ENCODE measurements at regions not wholly inside any gene's neighbourhood (a gene's known extent, or its start where the extent isn't known, plus 50 kb on each side); places are given as distances from the start of the nearest gene placed in this dataset.

DNA sequence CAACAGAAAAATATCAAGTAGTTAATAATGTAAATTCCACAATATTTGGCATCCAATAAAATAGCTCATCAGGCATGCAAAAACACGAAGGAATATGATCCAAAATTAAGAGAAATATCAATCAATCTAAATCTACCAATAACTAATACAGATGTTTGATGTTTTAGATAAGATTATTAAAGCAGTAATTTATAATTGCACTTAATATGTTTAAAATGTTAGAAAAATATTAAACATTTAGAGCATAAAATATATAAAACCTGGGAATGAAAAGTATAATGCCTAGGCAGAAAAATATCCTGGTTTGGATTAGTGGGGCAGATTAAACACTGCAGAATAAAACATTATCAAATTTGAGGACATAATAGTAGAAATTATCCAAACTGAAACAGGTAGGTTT, 879.9 kb downstream of the FAM181B start:
- no peak overlapping the region for H3K9ac ChIP-seq (ENCODE audit: low read length)
- H3K79me1 ChIP-seq (ENCODE audit: low read length), result no peaks in the 10 kb centered on the region
- no peak overlapping the region for H2BK5ac ChIP-seq (ENCODE audit: low read depth, low read length, poor library complexity)
- no peak overlapping the region for H3K4ac ChIP-seq (ENCODE audit: low read depth, low read length)
- WGBS (ENCODE audit: extremely low coverage, insufficient coverage, insufficient read length), result no CpG with 5 or more reads among the region's 1 CpG
- no peak overlapping the region for H4K91ac ChIP-seq (ENCODE audit: low read depth, low read length)
- no peaks in the 10 kb centered on the region for H3K4me1 ChIP-seq (ENCODE audit: control insufficient read depth in 1 of 2, insufficient read depth in 2 of 2, low read length in 2 of 2)
- no peak overlapping the region for H3K27ac ChIP-seq (ENCODE audit: low read depth, low read length)
- no peak overlapping the region for H2BK120ac ChIP-seq (ENCODE audit: insufficient read depth, low read length, poor library complexity)
- no peak overlapping the region for H4K12ac ChIP-seq (ENCODE audit: low read depth, low read length)
- H3K36me3 ChIP-seq (ENCODE audit: control insufficient read depth in 1 of 2, insufficient read depth in 2 of 2, low read length in 2 of 2), result no peaks in the 10 kb centered on the region
- H3K18ac ChIP-seq (ENCODE audit: low read length), result no peak overlapping the region
- no peak overlapping the region for H4K8ac ChIP-seq (ENCODE audit: low read depth, low read length)
- DNase-seq, result no peak
- no peak overlapping the region for H2BK12ac ChIP-seq (ENCODE audit: low read length)
- H3K23ac ChIP-seq (ENCODE audit: low read length), result no peak overlapping the region
- no peak overlapping the region for H3K4me2 ChIP-seq (ENCODE audit: low read length)
- no peak overlapping the region for H3K4me3 ChIP-seq (ENCODE audit: low read depth, low read length)
- no peak overlapping the region for H3K14ac ChIP-seq (ENCODE audit: low read length)
- no peak overlapping the region for H2AFZ ChIP-seq (ENCODE audit: insufficient read depth, low read length, poor library complexity)
- no peaks in the 10 kb centered on the region for H3K79me2 ChIP-seq (ENCODE audit: control insufficient read depth, insufficient read depth, low read length, poor library complexity)
- H3K9me3 ChIP-seq (ENCODE audit: insufficient read depth, low read depth, low read length), result no peaks in the 10 kb centered on the region
- no peak overlapping the region for H2AK5ac ChIP-seq (ENCODE audit: low read length)
- no peaks in the 10 kb centered on the region for H3K27me3 ChIP-seq (ENCODE audit: insufficient read depth, low read length)

DNA sequence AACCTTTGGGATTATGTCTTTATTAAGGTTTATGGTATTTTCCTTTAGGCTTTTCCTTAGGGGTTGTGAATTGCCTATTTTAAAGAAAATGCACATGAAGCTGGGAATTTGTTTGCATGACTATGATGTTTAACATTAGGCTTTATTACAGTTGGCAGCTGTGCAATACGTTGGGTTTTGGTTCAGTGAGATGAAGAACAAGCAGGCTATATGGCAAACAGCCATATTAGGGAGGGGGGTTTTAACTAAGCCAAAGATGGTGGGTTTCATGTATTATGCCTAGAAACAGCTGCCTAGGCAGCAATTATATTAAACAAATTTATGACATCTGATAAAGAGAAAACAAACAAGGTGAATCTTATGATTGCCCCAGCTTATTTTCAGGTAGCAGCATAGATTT, 880.8 kb downstream of the FAM181B start:
- no peak for DNase-seq
- Histone ChIP-seq H3K79me1 (ENCODE audit: low read length) (no peaks in the 10 kb centered on the region), H3K23ac (ENCODE audit: low read length) (no peak overlapping the region), H3K27ac (ENCODE audit: low read depth, low read length) (no peak overlapping the region), H4K91ac (ENCODE audit: low read depth, low read length) (no peak overlapping the region), H3K14ac (ENCODE audit: low read length) (no peak overlapping the region), H2BK5ac (ENCODE audit: low read depth, low read length, poor library complexity) (no peak overlapping the region), H3K79me2 (ENCODE audit: control insufficient read depth, insufficient read depth, low read length, poor library complexity) (no peaks in the 10 kb centered on the region), H4K12ac (ENCODE audit: low read depth, low read length) (no peak overlapping the region), H3K4me1 (ENCODE audit: control insufficient read depth in 1 of 2, insufficient read depth in 2 of 2, low read length in 2 of 2) (no peaks in the 10 kb centered on the region), H3K27me3 (ENCODE audit: insufficient read depth, low read length) (no peaks in the 10 kb centered on the region), H3K36me3 (ENCODE audit: control insufficient read depth in 1 of 2, insufficient read depth in 2 of 2, low read length in 2 of 2) (no peaks in the 10 kb centered on the region), H2BK12ac (ENCODE audit: low read length) (no peak overlapping the region), H3K4me3 (ENCODE audit: low read depth, low read length) (no peak overlapping the region), H3K18ac (ENCODE audit: low read length) (no peak overlapping the region), H2BK120ac (ENCODE audit: insufficient read depth, low read length, poor library complexity) (no peak overlapping the region), H3K9ac (ENCODE audit: low read length) (no peak overlapping the region), H4K8ac (ENCODE audit: low read depth, low read length) (no peak overlapping the region), H2AK5ac (ENCODE audit: low read length) (no peak overlapping the region), H3K4me2 (ENCODE audit: low read length) (no peak overlapping the region), H3K9me3 (ENCODE audit: insufficient read depth, low read depth, low read length) (no peaks in the 10 kb centered on the region), H2AFZ (ENCODE audit: insufficient read depth, low read length, poor library complexity) (no peak overlapping the region), H3K4ac (ENCODE audit: low read depth, low read length) (no peak overlapping the region)
- WGBS (ENCODE audit: extremely low coverage, insufficient coverage, insufficient read length), result no CpG with 5 or more reads among the region's 1 CpG

DNA sequence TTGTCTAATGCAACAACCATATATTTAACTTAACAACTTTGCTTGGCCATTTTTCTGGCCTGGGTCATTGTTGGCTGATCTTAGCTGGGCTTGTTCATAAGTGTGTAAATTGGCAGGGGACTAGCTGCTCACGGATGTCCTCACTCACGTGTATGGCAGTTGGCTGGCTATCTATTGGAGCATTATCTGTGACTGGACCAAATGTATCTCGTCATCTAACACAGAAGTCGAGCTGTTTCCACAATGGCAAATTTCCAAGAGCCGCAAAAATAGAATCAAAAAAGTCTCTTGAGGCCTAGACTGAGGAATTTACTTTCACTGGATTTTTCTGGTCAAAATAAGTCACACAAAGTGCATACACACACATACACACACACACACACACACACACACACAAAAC, 893.3 kb downstream of the FAM181B start:
- no peaks in the 10 kb centered on the region for H3K36me3 ChIP-seq (ENCODE audit: control insufficient read depth in 1 of 2, insufficient read depth in 2 of 2, low read length in 2 of 2)
- H4K12ac ChIP-seq (ENCODE audit: low read depth, low read length), result no peak overlapping the region
- no peaks in the 10 kb centered on the region for H3K4me1 ChIP-seq (ENCODE audit: control insufficient read depth in 1 of 2, insufficient read depth in 2 of 2, low read length in 2 of 2)
- no peaks in the 10 kb centered on the region for H3K9me3 ChIP-seq (ENCODE audit: insufficient read depth, low read depth, low read length)
- no peaks in the 10 kb centered on the region for H3K79me1 ChIP-seq (ENCODE audit: low read length)
- no CpG with 5 or more reads among the region's 5 CpGs for WGBS (ENCODE audit: extremely low coverage, insufficient coverage, insufficient read length)
- no peak overlapping the region for H3K9ac ChIP-seq (ENCODE audit: low read length)
- no peak overlapping the region for H3K4ac ChIP-seq (ENCODE audit: low read depth, low read length)
- no peak overlapping the region for H3K14ac ChIP-seq (ENCODE audit: low read length)
- H4K8ac ChIP-seq (ENCODE audit: low read depth, low read length), result no peak overlapping the region
- H3K27me3 ChIP-seq (ENCODE audit: insufficient read depth, low read length), result no peaks in the 10 kb centered on the region
- no peak overlapping the region for H4K91ac ChIP-seq (ENCODE audit: low read depth, low read length)
- DNase-seq, result no peak
- no peak overlapping the region for H2BK12ac ChIP-seq (ENCODE audit: low read length)
- H2AFZ ChIP-seq (ENCODE audit: insufficient read depth, low read length, poor library complexity), result no peak overlapping the region
- no peak overlapping the region for H3K27ac ChIP-seq (ENCODE audit: low read depth, low read length)
- no peak overlapping the region for H2BK5ac ChIP-seq (ENCODE audit: low read depth, low read length, poor library complexity)
- no peak overlapping the region for H2AK5ac ChIP-seq (ENCODE audit: low read length)
- no peak overlapping the region for H3K23ac ChIP-seq (ENCODE audit: low read length)
- H3K79me2 ChIP-seq (ENCODE audit: control insufficient read depth, insufficient read depth, low read length, poor library complexity), result no peaks in the 10 kb centered on the region
- H2BK120ac ChIP-seq (ENCODE audit: insufficient read depth, low read length, poor library complexity), result no peak overlapping the region
- H3K18ac ChIP-seq (ENCODE audit: low read length), result no peak overlapping the region
- H3K4me2 ChIP-seq (ENCODE audit: low read length), result no peak overlapping the region
- H3K4me3 ChIP-seq (ENCODE audit: low read depth, low read length), result no peak overlapping the region

DNA sequence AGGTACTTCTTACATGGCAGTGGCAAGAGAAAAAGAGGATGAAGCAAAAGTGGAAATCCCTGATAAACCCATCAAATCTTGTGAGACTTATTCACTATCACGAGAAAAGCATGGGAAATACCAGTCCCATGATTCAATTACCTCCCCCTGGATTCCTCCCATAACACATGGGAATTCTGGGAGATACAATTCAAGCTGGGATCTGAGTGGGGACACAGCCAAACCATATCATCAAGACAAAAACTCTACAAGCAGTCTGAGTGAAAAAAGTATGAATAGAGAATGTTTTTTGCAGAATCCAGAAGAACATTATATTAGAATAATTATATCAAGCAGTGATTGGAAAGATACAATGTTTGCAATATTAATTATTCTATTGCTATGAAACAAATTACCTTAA, 893.7 kb downstream of the FAM181B start:
- Histone ChIP-seq H4K12ac (ENCODE audit: low read depth, low read length) (no peak overlapping the region), H4K91ac (ENCODE audit: low read depth, low read length) (no peak overlapping the region)
- no CpG with 5 or more reads among the region's 1 CpG for WGBS (ENCODE audit: extremely low coverage, insufficient coverage, insufficient read length)

More for the DNA sequence above, 893.7 kb downstream of the FAM181B start:
- no peak overlapping the region for H3K23ac ChIP-seq (ENCODE audit: low read length)
- H3K4me3 ChIP-seq (ENCODE audit: low read depth, low read length), result no peak overlapping the region
- H3K14ac ChIP-seq (ENCODE audit: low read length), result no peak overlapping the region
- no peak overlapping the region for H4K8ac ChIP-seq (ENCODE audit: low read depth, low read length)
- no peak overlapping the region for H2AFZ ChIP-seq (ENCODE audit: insufficient read depth, low read length, poor library complexity)
- H2BK5ac ChIP-seq (ENCODE audit: low read depth, low read length, poor library complexity), result no peak overlapping the region
- H3K9ac ChIP-seq (ENCODE audit: low read length), result no peak overlapping the region
- H3K4ac ChIP-seq (ENCODE audit: low read depth, low read length), result no peak overlapping the region
- no peaks in the 10 kb centered on the region for H3K79me1 ChIP-seq (ENCODE audit: low read length)
- no peaks in the 10 kb centered on the region for H3K4me1 ChIP-seq (ENCODE audit: control insufficient read depth in 1 of 2, insufficient read depth in 2 of 2, low read length in 2 of 2)
- H3K18ac ChIP-seq (ENCODE audit: low read length), result no peak overlapping the region
- no peaks in the 10 kb centered on the region for H3K9me3 ChIP-seq (ENCODE audit: insufficient read depth, low read depth, low read length)
- no peak overlapping the region for H3K27ac ChIP-seq (ENCODE audit: low read depth, low read length)
- H3K27me3 ChIP-seq (ENCODE audit: insufficient read depth, low read length), result no peaks in the 10 kb centered on the region
- H2BK120ac ChIP-seq (ENCODE audit: insufficient read depth, low read length, poor library complexity), result no peak overlapping the region
- DNase-seq, result no peak
- H3K79me2 ChIP-seq (ENCODE audit: control insufficient read depth, insufficient read depth, low read length, poor library complexity), result no peaks in the 10 kb centered on the region
- no peak overlapping the region for H2BK12ac ChIP-seq (ENCODE audit: low read length)
- H3K36me3 ChIP-seq (ENCODE audit: control insufficient read depth in 1 of 2, insufficient read depth in 2 of 2, low read length in 2 of 2), result no peaks in the 10 kb centered on the region
- no peak overlapping the region for H3K4me2 ChIP-seq (ENCODE audit: low read length)
- H2AK5ac ChIP-seq (ENCODE audit: low read length), result no peak overlapping the region

Data from trophoblast cell (in vitro differentiated cells and primary cell).